ENCODE measurements at regions not wholly inside any gene's neighbourhood (a gene's known extent, or its start where the extent isn't known, plus 50 kb on each side); places are given as distances from the start of the nearest gene placed in this dataset.

DNA sequence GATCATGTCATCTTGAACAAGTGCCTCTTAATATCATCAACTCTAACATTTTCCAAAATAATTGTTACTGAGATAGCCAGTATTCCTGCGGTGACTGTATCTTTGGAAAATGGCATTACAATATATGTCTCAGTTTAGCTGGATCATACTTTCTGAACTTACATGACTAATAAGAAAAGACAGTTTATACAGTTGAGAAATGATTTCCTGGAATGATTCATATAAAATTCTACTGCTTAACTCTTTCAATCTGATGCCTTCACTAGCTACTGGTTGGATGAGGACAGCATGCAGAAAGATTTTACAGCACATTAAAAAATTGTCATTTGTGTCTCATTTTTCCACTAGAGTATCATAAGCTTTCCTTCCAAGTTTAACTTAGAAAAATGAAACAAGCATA is 302.1 kb downstream of the PCDH17 start:
- TF ChIP-seq, protein P1, sequence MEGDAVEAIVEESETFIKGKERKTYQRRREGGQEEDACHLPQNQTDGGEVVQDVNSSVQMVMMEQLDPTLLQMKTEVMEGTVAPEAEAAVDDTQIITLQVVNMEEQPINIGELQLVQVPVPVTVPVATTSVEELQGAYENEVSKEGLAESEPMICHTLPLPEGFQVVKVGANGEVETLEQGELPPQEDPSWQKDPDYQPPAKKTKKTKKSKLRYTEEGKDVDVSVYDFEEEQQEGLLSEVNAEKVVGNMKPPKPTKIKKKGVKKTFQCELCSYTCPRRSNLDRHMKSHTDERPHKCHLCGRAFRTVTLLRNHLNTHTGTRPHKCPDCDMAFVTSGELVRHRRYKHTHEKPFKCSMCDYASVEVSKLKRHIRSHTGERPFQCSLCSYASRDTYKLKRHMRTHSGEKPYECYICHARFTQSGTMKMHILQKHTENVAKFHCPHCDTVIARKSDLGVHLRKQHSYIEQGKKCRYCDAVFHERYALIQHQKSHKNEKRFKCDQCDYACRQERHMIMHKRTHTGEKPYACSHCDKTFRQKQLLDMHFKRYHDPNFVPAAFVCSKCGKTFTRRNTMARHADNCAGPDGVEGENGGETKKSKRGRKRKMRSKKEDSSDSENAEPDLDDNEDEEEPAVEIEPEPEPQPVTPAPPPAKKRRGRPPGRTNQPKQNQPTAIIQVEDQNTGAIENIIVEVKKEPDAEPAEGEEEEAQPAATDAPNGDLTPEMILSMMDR (conservative IDR thresholded peaks at IDR 0.05; ENCODE audit: low read depth, low read length), result no peak

GRCh38 chr13:57935965-57936364 is 304.4 kb downstream of the PCDH17 start:
- no peak for DNase-seq (ENCODE audit: low read depth)
- TF ChIP-seq, protein P1 (conservative IDR thresholded peaks at IDR 0.05; ENCODE audit: low read depth, low read length), result no peak
- no peak overlapping the region for H3K4me3 ChIP-seq (ENCODE audit: low read length)

More for the DNA sequence above, 302.1 kb downstream of the PCDH17 start:
- no peak for DNase-seq (ENCODE audit: low read depth)
- H3K4me3 ChIP-seq (ENCODE audit: low read length), result no peak overlapping the region

GRCh38 chr13:57946361-57946760 is 314.8 kb downstream of the PCDH17 start:
- no peak for DNase-seq (ENCODE audit: low read depth)
- TF ChIP-seq, protein P1 (conservative IDR thresholded peaks at IDR 0.05; ENCODE audit: low read depth, low read length), result no peak
- H3K4me3 ChIP-seq (ENCODE audit: low read length), result no peak overlapping the region

DNA sequence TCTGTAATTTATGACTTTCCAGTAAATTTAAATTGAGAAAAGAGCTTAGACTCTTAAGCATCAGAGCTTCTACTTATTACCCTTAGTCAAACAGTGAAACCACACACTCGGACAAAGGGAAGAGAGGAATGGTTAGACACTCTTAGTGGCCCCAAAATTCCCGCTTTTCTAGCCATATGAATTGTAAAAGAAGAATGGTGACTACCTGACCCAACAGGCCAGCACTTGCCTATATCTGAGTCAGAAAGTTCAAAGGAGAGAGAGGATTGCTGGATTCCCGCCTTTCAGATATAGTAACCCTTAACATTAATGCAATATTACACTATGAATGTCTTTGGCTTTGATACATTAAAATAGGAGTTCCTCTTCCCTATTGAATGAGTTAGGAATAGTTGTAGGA is 317.3 kb downstream of the PCDH17 start:
- DNase-seq (ENCODE audit: low read depth), result no peak
- H3K4me3 ChIP-seq (ENCODE audit: low read length), result no peak overlapping the region

GRCh38 chr13:57969951-57970350 is 338.4 kb downstream of the PCDH17 start:
- no peak for DNase-seq (ENCODE audit: low read depth)
- TF ChIP-seq, protein P1 (conservative IDR thresholded peaks at IDR 0.05; ENCODE audit: low read depth, low read length), result no peak
- no peak overlapping the region for H3K4me3 ChIP-seq (ENCODE audit: low read length)

More for the DNA sequence above, 317.3 kb downstream of the PCDH17 start:
- TF ChIP-seq, protein P1 (conservative IDR thresholded peaks at IDR 0.05; ENCODE audit: low read depth, low read length), result no peak

GRCh38 chr13:57970404-57970803 is 338.9 kb downstream of the PCDH17 start:
- no peak overlapping the region for H3K4me3 ChIP-seq (ENCODE audit: low read length)
- DNase-seq (ENCODE audit: low read depth), result no peak
- TF ChIP-seq, protein P1 (conservative IDR thresholded peaks at IDR 0.05; ENCODE audit: low read depth, low read length), result no peak

GRCh38 chr13:57982782-57983181 is 351.2 kb downstream of the PCDH17 start:
- DNase-seq (ENCODE audit: low read depth), result no peak
- TF ChIP-seq, protein P1 (conservative IDR thresholded peaks at IDR 0.05; ENCODE audit: low read depth, low read length), result no peak
- H3K4me3 ChIP-seq (ENCODE audit: low read length), result no peak overlapping the region
